IPS DF 4.7 (cell line): ENCODE measurements at regions not wholly inside any gene's neighbourhood (a gene's known extent, or its start where the extent isn't known, plus 50 kb on each side); places are given as distances from the start of the nearest gene placed in this dataset.

Experiments
- DNase-seq: peaks from one replicate; pipeline ENCODE4 v3.0.0-alpha.2; 2013; ENCODE audit warnings: low spot score; ENCODE audit errors: extremely low read depth

- DNase-seq: no peak
These were observed 260.7 kb downstream of the KLF6 start for GRCh38 chr10:3524086-3524960.

- no peak for DNase-seq
These were observed 261.5 kb downstream of the KLF6 start for GRCh38 chr10:3523309-3524050.

DNA sequence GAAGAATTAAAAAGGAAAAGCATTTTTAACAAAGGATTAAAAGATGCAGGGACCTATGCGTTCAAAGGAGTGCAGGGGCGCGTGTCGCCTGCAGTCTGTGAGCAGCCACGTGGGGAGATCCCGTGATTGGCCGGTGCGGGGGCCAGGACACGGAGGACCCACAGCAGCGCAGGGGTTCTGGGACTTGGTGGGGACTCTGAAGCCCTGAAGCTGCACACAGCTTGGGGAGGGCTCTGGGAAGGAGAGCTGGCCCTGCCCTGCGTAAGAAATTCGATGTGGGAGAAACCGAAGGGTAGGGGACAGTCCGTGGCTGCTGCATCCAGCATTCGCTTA is 268.1 kb downstream of the KLF6 start:
- no peak for DNase-seq

DNA sequence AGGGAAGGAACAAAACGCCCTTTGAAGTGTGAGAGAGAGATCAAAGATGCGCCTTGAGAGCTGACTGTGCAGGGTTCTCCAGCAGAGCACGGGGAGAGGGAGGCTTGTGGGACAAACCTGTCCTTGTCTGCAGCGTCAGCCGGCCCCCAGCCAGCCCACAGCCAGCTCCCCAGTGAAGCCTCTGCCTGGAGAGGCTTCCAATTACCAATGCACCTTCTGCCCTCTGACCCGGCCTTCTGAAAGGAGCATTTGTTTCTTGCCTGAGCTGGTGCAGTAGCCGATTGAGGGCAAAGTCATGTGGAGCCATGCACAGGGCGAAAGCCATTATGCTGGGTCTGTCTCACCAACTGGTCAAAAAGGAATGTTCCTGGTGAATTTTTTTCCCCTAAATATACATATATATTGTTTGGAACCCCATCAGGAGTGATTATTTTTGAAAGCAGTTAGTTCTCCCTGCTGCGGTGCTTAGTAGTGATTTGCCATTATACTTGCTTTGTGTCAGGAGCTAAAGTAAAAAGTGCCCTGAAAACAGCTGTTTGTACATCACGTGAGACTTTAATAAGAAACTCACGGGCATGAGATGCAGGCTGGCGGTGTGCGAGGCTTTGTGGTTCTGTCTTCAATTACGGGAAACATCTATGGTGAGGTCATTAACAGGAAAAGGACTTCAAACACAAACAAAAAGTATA is 268.6 kb downstream of the KLF6 start:
- DNase-seq: no peak

- no peak for DNase-seq
These were observed 270.3 kb downstream of the KLF6 start for GRCh38 chr10:3514691-3515090.

DNA sequence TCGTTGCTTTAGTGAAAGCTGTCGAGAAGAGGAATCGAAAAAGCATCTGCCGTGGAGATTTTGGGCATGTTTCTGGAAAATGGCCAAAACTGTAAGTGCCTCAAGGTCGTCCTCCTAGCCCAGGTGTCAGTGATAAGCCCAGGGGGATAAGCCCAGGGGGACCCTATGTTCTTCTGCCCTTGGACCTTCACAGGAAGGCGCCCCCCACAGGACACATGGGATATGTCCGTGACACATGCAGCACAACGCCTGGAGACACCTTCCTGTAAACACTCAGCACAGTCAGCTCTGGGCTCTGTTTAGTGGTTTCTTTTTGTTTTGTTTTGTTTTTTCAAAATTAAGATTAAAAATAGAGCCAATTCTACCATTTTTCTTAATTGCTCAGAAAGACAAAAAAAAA is 272.7 kb downstream of the KLF6 start:
- DNase-seq: no peak

GRCh38 chr10:3511483-3511882 is 273.5 kb downstream of the KLF6 start:
- no peak for DNase-seq

DNA sequence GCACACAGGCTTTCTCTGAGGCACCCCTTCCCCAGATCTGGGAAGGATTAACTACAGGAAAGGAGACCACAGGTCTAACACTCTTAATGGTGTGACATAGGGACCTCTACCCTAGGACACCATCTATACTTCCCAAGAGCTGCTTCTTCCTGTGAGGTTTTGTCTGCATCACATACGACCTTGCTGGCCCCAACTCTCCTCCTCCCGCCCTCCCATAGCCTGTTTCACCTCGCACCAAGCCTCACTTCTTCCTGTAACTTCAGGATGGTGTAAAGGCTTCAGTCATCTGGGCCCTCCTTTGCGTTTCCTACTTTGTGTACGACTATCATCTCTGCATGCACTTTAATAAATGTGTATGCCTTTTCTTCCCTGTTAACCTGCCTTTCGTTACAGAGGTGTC is 274.3 kb downstream of the KLF6 start:
- DNase-seq: no peak

- DNase-seq: no peak
These were observed 275.7 kb downstream of the KLF6 start for GRCh38 chr10:3509355-3509754.

DNA sequence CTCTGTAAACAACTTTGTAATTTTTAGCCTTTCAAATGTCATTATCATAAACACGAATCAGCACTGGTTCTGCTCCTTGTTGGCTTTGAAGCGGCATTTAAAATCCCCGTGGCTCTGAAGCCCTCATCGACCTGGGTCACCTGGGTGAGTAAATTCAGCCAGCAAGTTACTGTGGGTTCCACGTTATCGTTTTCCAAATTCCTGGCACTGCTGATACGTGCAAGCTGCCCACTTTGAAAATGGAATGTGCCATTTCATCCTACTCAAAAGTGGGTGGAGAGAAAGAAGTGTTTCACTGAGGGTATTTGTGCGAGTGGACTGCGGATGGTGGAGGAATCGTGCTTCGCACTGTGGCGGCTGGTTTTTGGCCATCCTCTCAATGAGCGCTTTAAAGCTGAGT is 281.7 kb downstream of the KLF6 start:
- DNase-seq: no peak

- no peak for DNase-seq
These were observed 282.3 kb downstream of the KLF6 start for GRCh38 chr10:3502673-3503072.

- DNase-seq: no peak
These were observed 284.6 kb downstream of the KLF6 start for GRCh38 chr10:3500408-3500856.

DNA sequence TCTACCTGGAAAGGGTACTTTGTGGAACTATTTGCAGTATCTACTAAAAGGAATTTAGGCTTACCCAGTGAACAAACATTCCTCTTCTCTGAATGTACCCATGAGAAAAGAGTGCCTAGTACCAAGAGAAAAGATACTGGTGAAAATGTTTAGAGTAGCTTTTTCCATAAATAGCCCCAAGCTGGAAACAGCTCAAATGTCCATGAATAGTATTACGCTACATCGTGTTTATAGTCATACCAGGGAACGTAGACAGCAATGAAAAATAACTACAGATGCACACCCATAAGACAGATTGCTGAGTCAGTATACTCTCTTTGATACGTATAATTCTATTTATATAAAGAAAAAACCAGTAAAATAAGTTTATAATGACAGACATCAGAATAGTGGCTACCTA is 285.9 kb downstream of the KLF6 start:
- DNase-seq: no peak

- no peak for DNase-seq
These were observed 287.4 kb downstream of the KLF6 start for GRCh38 chr10:3497581-3497980.

DNA sequence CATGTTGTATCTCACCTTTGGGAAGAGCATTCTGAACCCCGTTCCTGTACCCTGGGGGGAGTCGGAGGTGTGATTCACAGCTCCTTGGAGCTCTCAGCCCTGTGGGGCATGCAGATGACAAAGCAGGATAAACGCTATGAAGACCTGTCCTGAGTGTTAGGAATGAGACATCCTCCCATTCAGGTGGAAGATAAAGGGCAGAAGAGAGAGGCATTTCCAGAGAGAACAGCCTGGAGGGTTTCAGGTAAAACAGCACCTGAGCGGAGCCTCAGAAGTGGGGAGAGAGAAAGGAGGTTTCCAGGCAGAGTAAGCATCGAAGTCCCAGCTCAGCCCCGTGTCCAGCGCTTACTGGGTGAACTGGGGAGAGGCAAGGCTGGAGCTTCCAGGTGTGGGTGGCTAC is 288.9 kb downstream of the KLF6 start:
- no peak for DNase-seq

DNA sequence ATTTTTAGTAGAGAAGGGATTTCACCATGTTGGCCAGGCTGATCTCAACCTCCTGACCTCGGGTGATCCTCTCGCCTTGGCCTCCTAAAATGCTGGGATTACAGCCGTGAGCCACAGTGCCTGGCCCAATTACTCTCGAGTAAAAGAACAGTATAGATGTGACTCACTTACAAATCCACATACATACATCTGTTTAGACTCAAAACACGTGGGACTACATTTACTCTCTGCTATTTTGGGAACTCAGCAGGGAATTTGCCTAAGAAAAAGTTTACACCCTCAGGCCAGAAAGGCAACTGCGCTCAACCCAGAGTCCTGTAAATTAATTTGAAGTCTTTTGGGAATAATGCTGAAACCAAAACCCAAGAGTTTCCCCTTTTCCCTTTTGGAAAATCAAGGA is 289.7 kb downstream of the KLF6 start:
- no peak for DNase-seq

DNA sequence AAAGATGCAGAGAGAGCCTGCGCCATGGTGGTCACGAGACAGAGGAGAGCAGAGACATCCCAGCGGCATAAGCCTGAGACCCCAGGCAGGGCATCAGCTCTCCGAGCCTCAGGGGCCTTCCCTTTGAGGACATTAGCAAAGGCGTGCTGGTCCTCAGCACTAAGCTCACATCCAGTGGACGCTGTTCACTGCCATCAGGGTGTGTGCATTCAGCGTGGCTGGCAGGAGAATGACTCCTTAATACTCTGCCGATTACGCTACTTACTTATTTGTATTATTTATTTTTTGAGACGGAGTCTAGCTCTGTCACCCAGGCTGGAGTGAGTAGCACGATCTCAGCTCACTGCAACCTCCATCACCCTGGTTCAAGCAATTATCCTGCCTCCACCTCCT is 290.2 kb downstream of the KLF6 start:
- no peak for DNase-seq

- no peak for DNase-seq
These were observed 290.7 kb downstream of the KLF6 start for GRCh38 chr10:3494131-3494837.

- DNase-seq: no peak
These were observed 291.4 kb downstream of the KLF6 start for GRCh38 chr10:3493621-3494020.

GRCh38 chr10:3491571-3491970 is 293.4 kb downstream of the KLF6 start:
- no peak for DNase-seq

GRCh38 chr10:3487228-3487627 is 297.8 kb downstream of the KLF6 start:
- no peak for DNase-seq
